Keratinocyte (primary cell): ENCODE measurements at regions not wholly inside any gene's neighbourhood (a gene's known extent, or its start where the extent isn't known, plus 50 kb on each side); places are given as distances from the start of the nearest gene placed in this dataset.

Source experiments
- EZH2 ChIP-seq: IDR thresholded peaks from one replicate; pipeline ENCODE4 v1.6.1; 2012; ENCODE audit warnings: inconsistent platforms, mild to moderate bottlenecking, low read length, moderate library complexity
- TF ChIP-seq, protein P1 (sequence below), 3 experiments: IDR thresholded peaks in 1 of 3; conservative IDR thresholded peaks in 1 of 3; optimal IDR thresholded peaks in 1 of 3; 2 replicates in 2 of 3; 3 replicates in 1 of 3; pipeline versions ENCODE3 to v1.5.1; 2011; ENCODE audit warnings: low read length in 3 of 3, mild to moderate bottlenecking in 3 of 3, moderate library complexity in 2 of 3, control low read depth in 1 of 3, inconsistent platforms in 1 of 3; ENCODE audit not compliant: insufficient read depth in 2 of 3; ENCODE audit errors: extremely low read depth in 1 of 3

DNA sequence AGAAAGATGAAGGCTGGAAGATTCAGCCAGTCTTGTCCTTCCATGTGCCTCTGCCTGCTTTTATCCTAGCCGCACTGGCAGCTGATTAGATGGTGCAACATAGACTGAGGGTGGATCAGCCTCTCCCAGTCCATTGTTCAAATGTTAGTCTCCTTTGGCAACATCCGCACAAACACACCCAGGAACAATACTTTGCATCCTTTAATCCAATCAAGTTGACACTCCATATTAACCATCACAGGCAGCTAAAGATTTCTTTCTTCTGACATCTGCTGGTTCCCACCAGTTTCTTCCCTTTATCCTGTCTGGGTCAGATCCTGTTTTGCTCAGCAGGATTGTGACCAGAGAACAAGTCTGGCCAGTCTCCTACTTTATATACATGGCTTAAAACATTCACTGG lies 276.5 kb upstream of the TYRP1 start:
- TF ChIP-seq, protein P1, sequence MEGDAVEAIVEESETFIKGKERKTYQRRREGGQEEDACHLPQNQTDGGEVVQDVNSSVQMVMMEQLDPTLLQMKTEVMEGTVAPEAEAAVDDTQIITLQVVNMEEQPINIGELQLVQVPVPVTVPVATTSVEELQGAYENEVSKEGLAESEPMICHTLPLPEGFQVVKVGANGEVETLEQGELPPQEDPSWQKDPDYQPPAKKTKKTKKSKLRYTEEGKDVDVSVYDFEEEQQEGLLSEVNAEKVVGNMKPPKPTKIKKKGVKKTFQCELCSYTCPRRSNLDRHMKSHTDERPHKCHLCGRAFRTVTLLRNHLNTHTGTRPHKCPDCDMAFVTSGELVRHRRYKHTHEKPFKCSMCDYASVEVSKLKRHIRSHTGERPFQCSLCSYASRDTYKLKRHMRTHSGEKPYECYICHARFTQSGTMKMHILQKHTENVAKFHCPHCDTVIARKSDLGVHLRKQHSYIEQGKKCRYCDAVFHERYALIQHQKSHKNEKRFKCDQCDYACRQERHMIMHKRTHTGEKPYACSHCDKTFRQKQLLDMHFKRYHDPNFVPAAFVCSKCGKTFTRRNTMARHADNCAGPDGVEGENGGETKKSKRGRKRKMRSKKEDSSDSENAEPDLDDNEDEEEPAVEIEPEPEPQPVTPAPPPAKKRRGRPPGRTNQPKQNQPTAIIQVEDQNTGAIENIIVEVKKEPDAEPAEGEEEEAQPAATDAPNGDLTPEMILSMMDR (optimal IDR thresholded peaks at IDR 0.05 in 1 of 3, IDR thresholded peaks at IDR 0.05 in 1 of 3, conservative IDR thresholded peaks at IDR 0.05 in 1 of 3; ENCODE audit: extremely low read depth in 1 of 3, insufficient read depth in 2 of 3, low read length in 3 of 3), result no peak
- TF ChIP-seq EZH2, result no peak
